ENCODE measurements at regions not wholly inside any gene's neighbourhood (a gene's known extent, or its start where the extent isn't known, plus 50 kb on each side); places are given as distances from the start of the nearest gene placed in this dataset.
"Not testable (repeated sequence)": the region's sequence is repeated elsewhere in the genome, so short reads cannot be mapped to it uniquely, and the experiment has no call there.

- Histone ChIP-seq H3K36me3 (no peaks in the 10 kb centered on the region), H3K27me3 (no peaks in the 10 kb centered on the region), H3K4me3 (no peak overlapping the region), H3K4me1 (no peaks in the 10 kb centered on the region), H3K27ac (no peak overlapping the region), H3K9me3 (peaks cover 5% of the 10 kb centered on the region)
- intact Hi-C loops (cut with DNase I): no loop called here
- no peak for TF ChIP-seq POLR2AphosphoS5 (IDR thresholded peaks at IDR 0.05; ENCODE audit: insufficient read depth in 1 of 2, low read depth in 1 of 2)
- TF ChIP-seq, protein P1, sequence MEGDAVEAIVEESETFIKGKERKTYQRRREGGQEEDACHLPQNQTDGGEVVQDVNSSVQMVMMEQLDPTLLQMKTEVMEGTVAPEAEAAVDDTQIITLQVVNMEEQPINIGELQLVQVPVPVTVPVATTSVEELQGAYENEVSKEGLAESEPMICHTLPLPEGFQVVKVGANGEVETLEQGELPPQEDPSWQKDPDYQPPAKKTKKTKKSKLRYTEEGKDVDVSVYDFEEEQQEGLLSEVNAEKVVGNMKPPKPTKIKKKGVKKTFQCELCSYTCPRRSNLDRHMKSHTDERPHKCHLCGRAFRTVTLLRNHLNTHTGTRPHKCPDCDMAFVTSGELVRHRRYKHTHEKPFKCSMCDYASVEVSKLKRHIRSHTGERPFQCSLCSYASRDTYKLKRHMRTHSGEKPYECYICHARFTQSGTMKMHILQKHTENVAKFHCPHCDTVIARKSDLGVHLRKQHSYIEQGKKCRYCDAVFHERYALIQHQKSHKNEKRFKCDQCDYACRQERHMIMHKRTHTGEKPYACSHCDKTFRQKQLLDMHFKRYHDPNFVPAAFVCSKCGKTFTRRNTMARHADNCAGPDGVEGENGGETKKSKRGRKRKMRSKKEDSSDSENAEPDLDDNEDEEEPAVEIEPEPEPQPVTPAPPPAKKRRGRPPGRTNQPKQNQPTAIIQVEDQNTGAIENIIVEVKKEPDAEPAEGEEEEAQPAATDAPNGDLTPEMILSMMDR (IDR thresholded peaks at IDR 0.05): no peak
- TF ChIP-seq POLR2A (IDR thresholded peaks at IDR 0.05): no peak
- no peak for DNase-seq (ENCODE audit: extremely low spot score in 2 of 2)
Measured at GRCh38 chr13:50537029-50537428, 306.5 kb downstream of the DLEU7 start.

DNA sequence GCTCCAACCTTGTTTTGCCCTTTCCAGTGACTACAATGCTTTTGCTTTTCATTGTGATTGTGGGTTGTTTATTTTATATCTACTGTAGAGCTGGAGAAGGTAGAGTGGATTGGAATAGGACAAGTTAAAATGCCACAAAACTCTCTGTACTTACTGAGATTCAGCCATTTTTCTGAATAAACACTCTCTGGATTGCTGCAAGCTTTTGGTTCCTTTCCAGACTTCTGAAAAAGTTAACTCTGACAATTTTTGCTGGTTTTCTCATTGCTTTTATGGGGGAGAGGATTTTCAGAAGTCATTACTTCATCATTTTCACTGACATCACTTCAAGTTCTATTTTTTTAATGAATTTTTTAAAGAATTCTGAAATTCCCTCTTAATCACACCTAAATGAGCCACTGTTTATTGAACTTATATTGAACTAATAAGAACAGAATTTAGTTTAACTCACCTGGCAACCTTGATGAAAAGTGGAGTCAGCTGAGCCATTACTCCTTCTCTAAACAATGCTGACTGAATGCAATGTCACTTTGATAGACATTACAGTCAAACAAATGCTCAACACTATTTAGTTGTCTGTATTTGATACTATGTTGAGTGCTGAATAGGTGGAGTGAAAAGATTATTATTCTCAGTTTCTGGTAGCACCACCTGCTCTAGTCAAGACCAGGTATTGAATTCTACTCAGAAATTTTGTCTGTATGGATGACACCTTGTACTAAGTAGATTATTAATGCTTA lies 303.5 kb downstream of the DLEU7 start:
- intact Hi-C loops (cut with DNase I): no loop called here
- TF ChIP-seq, protein P1 (IDR thresholded peaks at IDR 0.05): no peak
- TF ChIP-seq POLR2AphosphoS5 (IDR thresholded peaks at IDR 0.05; ENCODE audit: insufficient read depth in 1 of 2, low read depth in 1 of 2) (no peak), POLR2A (IDR thresholded peaks at IDR 0.05) (no peak)
- peaks cover 5% of the 10 kb centered on the region for H3K9me3 ChIP-seq

GRCh38 chr13:50543141-50543540 lies 300.4 kb downstream of the DLEU7 start:
- Histone ChIP-seq H3K27ac (no peak overlapping the region), H3K4me1 (peaks cover 7% of the 10 kb centered on the region), H3K36me3 (no peaks in the 10 kb centered on the region), H3K4me3 (no peak overlapping the region), H3K27me3 (no peaks in the 10 kb centered on the region), H3K9me3 (peaks cover 3% of the 10 kb centered on the region)
- DNase-seq (ENCODE audit: extremely low spot score in 2 of 2): no peak
- TF ChIP-seq, protein P1 (IDR thresholded peaks at IDR 0.05): no peak
- TF ChIP-seq POLR2AphosphoS5 (IDR thresholded peaks at IDR 0.05; ENCODE audit: insufficient read depth in 1 of 2, low read depth in 1 of 2) (no peak), POLR2A (IDR thresholded peaks at IDR 0.05) (no peak)
- intact Hi-C loops (cut with DNase I): no loop called here

More for the DNA sequence above, 303.5 kb downstream of the DLEU7 start:
- Histone ChIP-seq H3K4me3 (no peak overlapping the region), H3K27ac (no peak overlapping the region), H3K36me3 (no peaks in the 10 kb centered on the region), H3K27me3 (no peaks in the 10 kb centered on the region), H3K4me1 (peaks cover 7% of the 10 kb centered on the region)
- no peak for DNase-seq (ENCODE audit: extremely low spot score in 2 of 2)

DNA sequence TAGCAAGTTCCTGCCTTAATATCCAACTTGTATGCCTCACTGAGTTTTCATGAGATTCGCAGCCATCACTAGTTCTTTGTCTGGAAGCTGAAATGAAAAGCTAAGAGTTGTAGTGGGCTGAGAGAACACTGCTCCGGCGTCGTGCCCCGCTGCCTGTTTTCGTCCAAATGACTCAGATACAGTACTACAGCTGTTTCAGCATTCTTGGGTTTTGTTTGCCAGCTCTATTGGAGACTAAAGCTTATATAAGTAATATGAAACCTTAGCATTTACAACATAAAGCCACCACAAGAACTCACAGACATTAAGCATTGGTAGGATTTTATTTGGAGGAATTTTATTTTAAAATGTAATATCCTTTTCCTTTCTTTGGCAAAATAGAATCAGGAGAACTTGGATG lies 299.7 kb downstream of the DLEU7 start:
- no peaks in the 10 kb centered on the region for H3K36me3 ChIP-seq
- no peak for TF ChIP-seq POLR2AphosphoS5 (IDR thresholded peaks at IDR 0.05; ENCODE audit: insufficient read depth in 1 of 2, low read depth in 1 of 2)
- no peak for TF ChIP-seq POLR2A (IDR thresholded peaks at IDR 0.05)
- TF ChIP-seq, protein P1 (IDR thresholded peaks at IDR 0.05): no peak
- peaks cover 7% of the 10 kb centered on the region for H3K4me1 ChIP-seq
- H3K9me3 ChIP-seq: no peaks in the 10 kb centered on the region
- H3K27ac ChIP-seq: no peak overlapping the region
- intact Hi-C loops (cut with DNase I): no loop called here
- H3K4me3 ChIP-seq: no peak overlapping the region
- no peaks in the 10 kb centered on the region for H3K27me3 ChIP-seq
- no peak for DNase-seq (ENCODE audit: extremely low spot score in 2 of 2)

DNA sequence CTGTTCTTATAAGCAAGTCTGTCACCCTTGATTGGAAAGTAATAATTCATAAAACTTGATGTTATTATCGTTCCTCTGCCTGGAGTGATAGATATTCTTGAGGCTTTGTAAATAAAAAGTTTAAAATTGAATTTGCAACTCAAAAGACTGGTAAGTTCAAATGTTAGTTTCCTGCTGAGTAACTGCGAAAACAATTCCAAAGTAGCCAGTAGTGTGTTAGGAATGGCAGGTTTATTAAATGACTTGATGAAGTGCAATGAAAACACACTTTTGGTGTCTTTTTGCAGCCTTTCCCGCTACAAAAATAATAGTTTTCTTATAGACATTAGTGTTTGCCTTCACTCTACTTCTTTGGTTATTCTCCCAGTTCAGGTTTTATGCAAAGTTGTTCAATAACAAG lies 299.3 kb downstream of the DLEU7 start:
- Histone ChIP-seq H3K4me1 (peaks cover 7% of the 10 kb centered on the region), H3K4me3 (no peak overlapping the region), H3K36me3 (no peaks in the 10 kb centered on the region), H3K9me3 (no peaks in the 10 kb centered on the region), H3K27me3 (no peaks in the 10 kb centered on the region), H3K27ac (no peak overlapping the region)
- TF ChIP-seq, protein P1 (IDR thresholded peaks at IDR 0.05): no peak
- no peak for TF ChIP-seq POLR2A (IDR thresholded peaks at IDR 0.05)
- TF ChIP-seq POLR2AphosphoS5 (IDR thresholded peaks at IDR 0.05; ENCODE audit: insufficient read depth in 1 of 2, low read depth in 1 of 2): no peak
- no peak for DNase-seq (ENCODE audit: extremely low spot score in 2 of 2)
- intact Hi-C loops (cut with DNase I): no loop called here

GRCh38 chr13:50547175-50547574 lies 296.3 kb downstream of the DLEU7 start:
- H3K4me1 ChIP-seq; intact Hi-C loops (cut with DNase I); DNase-seq (ENCODE audit: extremely low spot score in 2 of 2); H3K27me3 ChIP-seq; H3K27ac ChIP-seq; H3K36me3 ChIP-seq; H3K9me3 ChIP-seq; H3K4me3 ChIP-seq: not testable (repeated sequence)

All from vagina (tissue), 2 donors.